GM12891 (cell line): ENCODE measurements at regions not wholly inside any gene's neighbourhood (a gene's known extent, or its start where the extent isn't known, plus 50 kb on each side); places are given as distances from the start of the nearest gene placed in this dataset.

ENCODE experiments used
- DNase-seq: peaks from one replicate; pipeline ENCODE4 v3.0.0; 2011; ENCODE audit warnings: low spot score; ENCODE audit not compliant: insufficient read length
- FAIRE-seq: peaks from 2 replicates; lab custom pipeline; 2011; peaks lifted over from hg19 to GRCh38; lab: Jason Lieb, UNC
- PAX5 ChIP-seq: IDR thresholded peaks from 2 replicates; pipeline ENCODE4 v1.6.1; 2011; ENCODE audit warnings: low read length, moderate library complexity, mild to moderate bottlenecking; ENCODE audit not compliant: insufficient read depth, severe bottlenecking
- POLR2A ChIP-seq: IDR thresholded peaks from 2 replicates; pipeline ENCODE4 v1.6.1; 2011; ENCODE audit warnings: low read depth, low read length, control low read depth
- POLR2AphosphoS5 ChIP-seq: IDR thresholded peaks from 2 replicates; pipeline ENCODE4 v1.6.1; 2011; ENCODE audit warnings: low read depth, low read length, control low read depth
- POU2F2 ChIP-seq: IDR thresholded peaks from 2 replicates; pipeline ENCODE4 v1.6.1; 2011; ENCODE audit warnings: low read depth, mild to moderate bottlenecking, control low read depth, low read length, moderate library complexity
- SPI1 ChIP-seq: IDR thresholded peaks from 2 replicates; pipeline ENCODE4 v1.6.1; 2011; ENCODE audit warnings: low read depth, low read length, control low read depth
- TAF1 ChIP-seq: IDR thresholded peaks from 2 replicates; pipeline ENCODE4 v1.6.1; 2011; ENCODE audit warnings: low read depth, low read length, control low read depth

- TF ChIP-seq SPI1 = no peak
- no peak for TF ChIP-seq POLR2A
- no peak for TF ChIP-seq PAX5
- DNase-seq = no peak
- no peak for FAIRE-seq
These were observed 108.7 kb downstream of the EN1 start for GRCh38 chr2:118738524-118739308.

DNA sequence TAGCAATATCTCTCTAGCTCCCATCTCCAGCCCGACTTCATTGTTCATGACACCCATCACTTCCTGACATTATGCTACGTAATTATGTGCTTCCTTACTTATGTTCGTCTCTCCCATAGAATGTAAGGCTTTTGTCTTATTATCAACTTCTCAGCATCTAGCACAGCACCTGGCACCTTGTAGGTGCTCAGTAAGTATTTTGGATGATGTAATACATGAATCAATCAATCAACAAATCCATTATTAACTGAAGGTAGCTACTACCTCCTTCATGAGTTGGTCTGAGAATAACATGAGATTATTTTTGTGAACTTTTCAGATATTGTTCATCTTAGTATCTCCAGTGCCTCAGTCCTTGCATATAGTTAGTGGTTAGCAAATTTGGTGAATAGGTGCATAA, 109.3 kb downstream of the EN1 start:
- TF ChIP-seq POLR2AphosphoS5 (no peak), TAF1 (no peak), PAX5 (no peak), POU2F2 (no peak), SPI1 (no peak), POLR2A (no peak)
- DNase-seq (no peak), FAIRE-seq (no peak)

- no peak for DNase-seq
- TF ChIP-seq TAF1 = no peak
- TF ChIP-seq SPI1 = no peak
- no peak for FAIRE-seq
These were observed 109.8 kb downstream of the EN1 start for GRCh38 chr2:118737684-118738083.

- FAIRE-seq (no peak), DNase-seq (no peak)
- no peak for TF ChIP-seq POU2F2
- no peak for TF ChIP-seq POLR2A
- no peak for TF ChIP-seq PAX5
- TF ChIP-seq TAF1 = no peak
- no peak for TF ChIP-seq SPI1
- no peak for TF ChIP-seq POLR2AphosphoS5
These were observed 115.0 kb downstream of the EN1 start for GRCh38 chr2:118732432-118732831.

DNA sequence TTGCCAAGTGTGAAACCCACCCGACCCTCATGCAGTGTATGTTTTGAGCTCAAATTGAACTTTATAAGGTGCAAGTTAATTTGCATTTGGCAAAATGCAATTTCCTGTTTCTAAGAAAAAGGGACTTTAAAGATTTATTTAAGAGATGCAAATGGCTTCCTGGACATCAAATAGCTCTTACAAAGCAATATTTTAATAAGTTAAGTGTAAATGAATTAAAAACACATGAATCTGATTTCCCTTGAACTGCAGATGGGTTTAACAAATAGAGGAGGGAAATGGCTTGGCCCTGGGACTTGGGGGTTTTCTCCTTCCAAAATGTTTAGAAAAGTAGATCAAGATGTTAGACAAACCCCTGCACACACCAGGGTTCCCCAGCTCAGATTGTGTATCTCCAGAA, 116.0 kb downstream of the EN1 start:
- TF ChIP-seq POLR2A (no peak), POU2F2 (no peak), SPI1 (no peak), PAX5 (no peak), POLR2AphosphoS5 (no peak), TAF1 (no peak)
- DNase-seq = no peak
- no peak for FAIRE-seq

DNA sequence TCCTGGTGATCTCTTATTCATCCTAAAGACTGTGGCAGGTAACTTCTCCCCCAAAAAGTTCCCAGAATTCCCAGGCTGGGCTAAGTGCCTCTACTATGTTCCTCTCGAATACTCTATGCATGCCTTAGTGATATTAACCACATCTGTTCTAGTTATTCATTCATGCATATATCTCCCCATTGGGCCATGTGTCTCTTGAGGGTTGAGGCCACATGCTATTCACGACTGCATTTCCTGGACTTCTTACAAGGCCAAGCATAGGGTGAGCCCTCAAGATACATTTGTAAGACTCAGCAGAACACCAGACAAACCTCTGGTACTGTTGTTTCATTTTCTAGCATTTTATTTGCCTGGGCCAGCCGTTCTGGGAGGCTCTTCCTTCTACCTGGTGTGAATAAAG, 117.0 kb downstream of the EN1 start:
- no peak for FAIRE-seq
- no peak for DNase-seq
- TF ChIP-seq POLR2AphosphoS5 (no peak), PAX5 (no peak), POU2F2 (no peak), POLR2A (no peak), TAF1 (no peak), SPI1 (no peak)

- FAIRE-seq (no peak), DNase-seq (no peak)
- TF ChIP-seq TAF1 = no peak
- no peak for TF ChIP-seq POLR2A
- TF ChIP-seq SPI1 = no peak
- TF ChIP-seq POU2F2 = no peak
- no peak for TF ChIP-seq PAX5
- TF ChIP-seq POLR2AphosphoS5 = no peak
These were observed 117.7 kb downstream of the EN1 start for GRCh38 chr2:118729760-118730159.

- no peak for DNase-seq
- TF ChIP-seq POLR2A (no peak), POU2F2 (no peak), SPI1 (no peak), TAF1 (no peak), PAX5 (no peak), POLR2AphosphoS5 (no peak)
- FAIRE-seq = no peak
These were observed 118.5 kb downstream of the EN1 start for GRCh38 chr2:118728984-118729383.

GRCh38 chr2:118726821-118727220, 120.6 kb downstream of the EN1 start:
- no peak for FAIRE-seq
- no peak for TF ChIP-seq PAX5
- TF ChIP-seq POLR2A = no peak
- no peak for TF ChIP-seq POU2F2
- TF ChIP-seq SPI1 = no peak
- TF ChIP-seq POLR2AphosphoS5 = no peak
- no peak for TF ChIP-seq TAF1
- no peak for DNase-seq

DNA sequence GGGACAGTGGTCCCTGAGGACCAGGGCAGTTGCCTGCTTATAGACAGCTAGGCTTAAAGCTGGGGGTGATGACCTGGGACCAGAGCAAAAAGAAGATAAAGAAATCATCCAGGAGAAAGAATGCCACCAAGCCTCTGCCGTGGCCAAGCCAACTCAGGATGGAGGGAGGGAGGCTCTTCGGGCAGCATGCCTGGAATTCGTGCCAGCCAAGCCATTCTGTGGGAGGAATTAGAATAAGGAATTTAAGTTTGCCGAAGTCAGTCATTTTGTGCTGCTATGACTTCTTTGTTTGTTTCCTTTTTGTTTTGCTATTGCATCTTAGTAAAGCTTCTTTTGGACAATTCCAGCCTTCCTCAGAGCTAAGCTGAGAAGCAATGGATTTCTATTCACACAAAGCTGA, 124.1 kb downstream of the EN1 start:
- DNase-seq = no peak
- TF ChIP-seq POLR2AphosphoS5 (no peak), SPI1 (no peak), TAF1 (no peak), POLR2A (no peak), PAX5 (no peak), POU2F2 (no peak)
- FAIRE-seq = no peak

DNA sequence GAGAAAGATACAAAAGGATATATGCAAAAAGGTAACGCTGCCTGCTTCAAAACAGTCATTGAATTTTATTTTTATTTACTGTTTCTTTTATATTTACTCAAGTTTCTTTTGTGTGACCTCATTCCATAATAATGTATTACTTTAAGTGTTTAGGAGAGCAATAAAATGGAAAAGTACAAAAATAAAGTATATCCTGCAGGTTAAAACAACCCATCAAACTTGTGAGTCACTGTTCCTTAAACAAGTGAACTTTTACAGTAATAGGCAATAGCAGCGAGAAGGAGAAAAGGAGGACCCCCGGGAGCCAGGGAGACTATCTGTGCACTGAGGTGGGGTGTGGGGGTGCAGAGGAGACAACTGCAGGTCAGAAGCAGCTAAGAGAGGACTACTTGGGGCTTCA, 124.5 kb downstream of the EN1 start:
- FAIRE-seq (no peak), DNase-seq (no peak)
- TF ChIP-seq PAX5 = no peak
- TF ChIP-seq POU2F2 = no peak
- no peak for TF ChIP-seq TAF1
- no peak for TF ChIP-seq POLR2AphosphoS5
- TF ChIP-seq SPI1 = no peak
- no peak for TF ChIP-seq POLR2A
